Pancreas (tissue), 10 donors: ENCODE measurements at regions not wholly inside any gene's neighbourhood (a gene's known extent, or its start where the extent isn't known, plus 50 kb on each side); places are given as distances from the start of the nearest gene placed in this dataset.

Experiments used
- ATAC-seq, 4 donors: fragments of 200-7000 bp; cut with Tn5 transposase; one replicate each; pipeline versions ENCODE4 v1.8.0 to v1.9.1; 2020; ENCODE audit warnings: mild to moderate bottlenecking in 4 of 4, moderate library complexity in 4 of 4
- DNase-seq, 6 donors: peaks; one replicate each; pipeline ENCODE4 v3.0.0-alpha.2; 2020
- FAIRE-seq: peaks from 2 replicates; lab custom pipeline; 2012; peaks lifted over from hg19 to GRCh38; lab: Jason Lieb, UNC
- H3K27ac ChIP-seq, 4 donors: fragments of 200-600 bp; sonication (generic); 1 replicate in 3 of 4; 2 replicates in 1 of 4; pipeline versions ENCODE4 v1.5.0 to v1.8.0; 2020
- H3K27me3 ChIP-seq, 4 donors: fragments of 200-600 bp; one replicate each; pipeline ENCODE4 v1.8.0; 2021
- H3K36me3 ChIP-seq, 3 donors: fragments of 200-600 bp; sonication (generic) in 1 of 3; one replicate each; pipeline versions ENCODE4 v1.5.0 to v1.8.0; 2020 to 2021
- H3K4me1 ChIP-seq, 3 donors: fragments of 200-600 bp; one replicate each; pipeline ENCODE4 v1.8.0; 2021
- H3K4me3 ChIP-seq, 4 donors: fragments of 200-600 bp; sonication (generic) in 2 of 4; one replicate each; pipeline versions ENCODE4 v1.5.0 to v1.8.0; 2020 to 2021
- H3K9me3 ChIP-seq, 4 donors: fragments of 200-600 bp; one replicate each; pipeline ENCODE4 v1.8.0; 2021
- WGBS, 2 donors: extraction: QIAGEN DNeasy Blood & Tissue Kit; methylation state at CpG; one replicate each; pipeline ENCODE4 v1.1.7; 2013; 5-methylcytosine and 5-hydroxymethylcytosine counted together
- intact Hi-C, 3 donors: fragments of 100-400 bp; cut with DNase I; formaldehyde crosslinking; loops; one replicate each; pipeline versions ENCODE4 v1.11.1 to v1.14.2; 2022
- TF ChIP-seq, protein P1 (sequence below), 4 donors: fragments of 200-600 bp; sonication (generic) in 3 of 4; IDR thresholded peaks; one replicate each; pipeline versions ENCODE4 v1.5.0 to v1.8.0; 2021; ENCODE audit warnings: antibody characterized with exemption in 4 of 4
- donor health status: healthy with polysubstance abuse.
- donor health status: DM: no; HTN: no; CAD: no; lungs with moderate emphysema.
- donor health status: DM: no; HTN: no; CAD: no.
- donor health status: control.
- donor health status: control.
- donor health status: Bipolar disorder and iron deficiency.
- donor health status: DM: yes; HTN: yes; CAD: no.
- donor health status: DM: no; HTN: no; CAD: no.
- donor health status: DM: no; HTN: no; CAD: no.
- donor health status: DM: yes; HTN: yes; CAD: no.

DNA sequence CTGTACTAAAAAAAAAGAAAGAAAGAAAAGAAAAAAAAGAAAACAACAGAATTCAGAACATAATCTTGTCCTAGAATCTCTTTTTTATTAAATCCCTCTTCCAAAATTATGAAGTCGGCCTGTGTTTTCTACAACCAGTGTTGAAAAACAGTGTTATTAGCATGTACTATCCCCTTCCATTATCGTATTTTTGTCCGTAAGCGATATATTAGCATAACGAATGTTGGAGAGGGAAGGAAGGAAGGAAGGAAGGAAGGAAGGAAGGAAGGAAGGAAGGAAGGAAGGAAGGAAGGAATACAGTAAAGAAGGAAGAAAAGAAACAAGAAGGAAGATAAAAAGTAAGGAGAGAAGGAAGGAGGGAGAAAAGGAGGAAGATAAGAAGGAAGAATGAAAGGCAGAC, 393.0 kb upstream of the TSHZ3 start:
- intact Hi-C loops: no loop called here
- Histone ChIP-seq H3K9me3 (no peaks in the 10 kb centered on the region), H3K4me1 (no peaks in the 10 kb centered on the region), H3K27ac (no peak overlapping the region), H3K4me3 (no peak overlapping the region), H3K27me3 (no peaks in the 10 kb centered on the region), H3K36me3 (no peaks in the 10 kb centered on the region)
- 79 to 83% methylated on average over 5 of the region's 5 CpGs for WGBS, 2 donors
- no peak for FAIRE-seq
- ATAC-seq: no peak
- DNase-seq: no peak
- TF ChIP-seq, protein P1, sequence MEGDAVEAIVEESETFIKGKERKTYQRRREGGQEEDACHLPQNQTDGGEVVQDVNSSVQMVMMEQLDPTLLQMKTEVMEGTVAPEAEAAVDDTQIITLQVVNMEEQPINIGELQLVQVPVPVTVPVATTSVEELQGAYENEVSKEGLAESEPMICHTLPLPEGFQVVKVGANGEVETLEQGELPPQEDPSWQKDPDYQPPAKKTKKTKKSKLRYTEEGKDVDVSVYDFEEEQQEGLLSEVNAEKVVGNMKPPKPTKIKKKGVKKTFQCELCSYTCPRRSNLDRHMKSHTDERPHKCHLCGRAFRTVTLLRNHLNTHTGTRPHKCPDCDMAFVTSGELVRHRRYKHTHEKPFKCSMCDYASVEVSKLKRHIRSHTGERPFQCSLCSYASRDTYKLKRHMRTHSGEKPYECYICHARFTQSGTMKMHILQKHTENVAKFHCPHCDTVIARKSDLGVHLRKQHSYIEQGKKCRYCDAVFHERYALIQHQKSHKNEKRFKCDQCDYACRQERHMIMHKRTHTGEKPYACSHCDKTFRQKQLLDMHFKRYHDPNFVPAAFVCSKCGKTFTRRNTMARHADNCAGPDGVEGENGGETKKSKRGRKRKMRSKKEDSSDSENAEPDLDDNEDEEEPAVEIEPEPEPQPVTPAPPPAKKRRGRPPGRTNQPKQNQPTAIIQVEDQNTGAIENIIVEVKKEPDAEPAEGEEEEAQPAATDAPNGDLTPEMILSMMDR (IDR thresholded peaks at IDR 0.05): no peak

DNA sequence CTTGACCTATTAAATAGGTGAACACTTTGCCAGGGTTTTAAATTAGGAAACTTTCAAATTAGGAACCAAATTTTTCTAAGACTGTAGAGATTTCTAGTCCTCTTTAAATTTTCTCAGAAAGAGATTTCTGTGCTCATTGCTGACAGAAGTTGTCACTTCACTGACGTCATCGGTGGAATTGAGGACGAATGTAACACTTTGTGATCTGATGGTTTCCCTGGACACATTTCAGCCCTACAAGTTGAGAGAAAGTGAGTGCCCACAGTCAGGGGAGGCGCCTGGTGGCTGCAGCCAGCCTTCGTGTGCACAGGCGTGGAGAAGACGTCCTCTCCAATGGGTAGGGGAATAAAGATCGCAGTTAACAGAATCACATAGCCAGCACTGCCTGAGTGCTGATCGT, 396.5 kb upstream of the TSHZ3 start:
- no peaks in the 10 kb centered on the region for H3K9me3 ChIP-seq
- H3K4me1 ChIP-seq: no peaks in the 10 kb centered on the region
- H3K36me3 ChIP-seq: no peaks in the 10 kb centered on the region
- no peak for FAIRE-seq
- 56 to 69% methylated on average over 9 of the region's 9 CpGs for WGBS, 2 donors
- no peak overlapping the region for H3K4me3 ChIP-seq
- intact Hi-C loops: no loop called here
- ATAC-seq: no peak
- peaks cover 0 to 3% (median 0%) of the 10 kb centered on the region in 4 donors for H3K27me3 ChIP-seq
- no peak overlapping the region for H3K27ac ChIP-seq
- DNase-seq: no peak
- TF ChIP-seq, protein P1 (IDR thresholded peaks at IDR 0.05): no peak

GRCh38 chr19:31749231-31749630, 400.0 kb upstream of the TSHZ3 start:
- TF ChIP-seq, protein P1 (IDR thresholded peaks at IDR 0.05): no peak
- WGBS, 2 donors: 31 to 34% methylated on average over 8 of the region's 8 CpGs
- Histone ChIP-seq H3K27ac (no peak overlapping the region), H3K4me1 (no peaks in the 10 kb centered on the region), H3K9me3 (no peaks in the 10 kb centered on the region), H3K36me3 (no peaks in the 10 kb centered on the region), H3K27me3 (peaks cover 0 to 3% (median 0%) of the 10 kb centered on the region in 4 donors), H3K4me3 (no peak overlapping the region)
- ATAC-seq (no peak), FAIRE-seq (no peak), DNase-seq (no peak)
- intact Hi-C loops: no loop called here

GRCh38 chr19:31759359-31759758, 410.1 kb upstream of the TSHZ3 start:
- Histone ChIP-seq H3K27ac (no peak overlapping the region), H3K9me3 (no peaks in the 10 kb centered on the region), H3K4me1 (no peaks in the 10 kb centered on the region), H3K36me3 (no peaks in the 10 kb centered on the region), H3K27me3 (no peaks in the 10 kb centered on the region), H3K4me3 (no peak overlapping the region)
- intact Hi-C loops: no loop called here
- 62 to 68% methylated on average over 4 of the region's 4 CpGs for WGBS, 2 donors
- FAIRE-seq (no peak), DNase-seq (no peak), ATAC-seq (no peak)
- TF ChIP-seq, protein P1 (IDR thresholded peaks at IDR 0.05): no peak

DNA sequence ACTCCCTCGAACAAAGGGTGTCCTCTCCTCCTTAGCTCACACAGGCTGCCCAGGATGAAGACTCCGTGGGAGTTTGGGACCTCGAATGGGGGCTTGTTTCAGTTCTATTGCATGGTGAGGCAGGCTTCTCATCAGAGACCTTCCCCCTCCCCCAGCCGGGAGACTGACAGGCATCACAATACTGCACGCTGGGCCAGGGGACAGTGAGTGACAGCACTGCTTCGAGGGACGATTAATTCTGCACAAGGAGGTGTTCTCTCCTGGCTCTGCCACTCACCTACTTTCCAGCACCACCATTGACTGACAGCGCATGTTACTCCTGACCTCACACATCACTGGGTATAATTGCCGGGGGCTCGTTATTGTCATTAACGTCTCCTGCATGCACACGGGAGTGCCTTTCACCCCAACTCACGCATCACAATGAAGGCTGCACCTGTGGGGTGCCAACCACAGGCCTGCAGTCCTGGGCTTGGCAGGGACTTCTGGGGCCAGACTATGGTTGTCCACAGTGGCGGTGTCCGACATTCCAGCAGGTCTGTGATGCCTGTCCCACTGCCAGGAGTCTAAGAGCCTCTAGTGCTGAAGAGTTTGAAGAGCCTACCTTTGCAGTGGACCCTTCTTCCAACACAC, 412.2 kb upstream of the TSHZ3 start:
- no peaks in the 10 kb centered on the region for H3K27me3 ChIP-seq
- intact Hi-C loops: no loop called here
- TF ChIP-seq, protein P1 (IDR thresholded peaks at IDR 0.05): no peak
- FAIRE-seq (no peak), ATAC-seq (no peak), DNase-seq (no peak)
- no peak overlapping the region for H3K27ac ChIP-seq
- H3K4me3 ChIP-seq: no peak overlapping the region
- no peaks in the 10 kb centered on the region for H3K36me3 ChIP-seq
- H3K9me3 ChIP-seq: no peaks in the 10 kb centered on the region
- 41 to 44% methylated on average over 15 of the region's 15 CpGs for WGBS, 2 donors
- no peaks in the 10 kb centered on the region for H3K4me1 ChIP-seq
